GM23248 (cell line): ENCODE measurements at regions not wholly inside any gene's neighbourhood (a gene's known extent, or its start where the extent isn't known, plus 50 kb on each side); places are given as distances from the start of the nearest gene placed in this dataset.

Experiments used
- EZH2 ChIP-seq: fragments of 200-600 bp; sonication (generic); IDR thresholded peaks from 2 replicates; pipeline ENCODE4 v1.6.1; 2018; ENCODE audit warnings: antibody characterized with exemption, mild to moderate bottlenecking; ENCODE audit not compliant: insufficient read depth, poor library complexity, severe bottlenecking
- EZH2phosphoT487 ChIP-seq: fragments of 200-600 bp; sonication (generic); IDR thresholded peaks from 2 replicates; pipeline ENCODE4 v1.6.1; 2018; ENCODE audit warnings: antibody characterized with exemption, moderate library complexity, mild to moderate bottlenecking, low read depth; ENCODE audit not compliant: insufficient read depth

GRCh38 chr6:168737481-168737880 lies 296.5 kb downstream of the SMOC2 start:
- no peak for TF ChIP-seq EZH2
- TF ChIP-seq EZH2phosphoT487: no peak
